M059J (cell line): ENCODE measurements at regions not wholly inside any gene's neighbourhood (a gene's known extent, or its start where the extent isn't known, plus 50 kb on each side); places are given as distances from the start of the nearest gene placed in this dataset.
A peak's percentile ranks its signal among the peaks of the same experiment; 100 is the strongest.

ENCODE experiments used
- DNase-seq: peaks from one replicate; pipeline ENCODE4 v3.0.0-alpha.2; 2012; ENCODE audit warnings: low read depth

DNA sequence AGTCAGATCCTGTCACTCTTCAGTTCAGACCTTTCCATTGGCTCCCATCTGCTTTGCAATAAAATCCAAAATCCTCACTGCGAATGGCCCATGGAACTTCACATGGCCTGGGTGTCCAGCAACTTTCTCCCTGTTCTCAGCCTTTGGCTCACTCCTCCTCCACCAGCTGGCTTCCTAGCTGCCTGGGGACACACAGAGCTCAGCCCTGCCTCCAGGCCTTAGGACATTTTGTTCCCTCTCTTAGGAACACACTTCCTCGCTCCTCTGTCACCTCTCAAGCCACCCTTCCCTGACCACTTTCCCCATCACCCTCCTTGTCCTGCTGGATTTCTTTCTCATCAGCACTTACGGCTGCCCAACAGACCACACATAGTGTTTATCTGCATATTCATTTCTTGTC is 419.6 kb downstream of the MED13L start:
- no peak for DNase-seq

DNA sequence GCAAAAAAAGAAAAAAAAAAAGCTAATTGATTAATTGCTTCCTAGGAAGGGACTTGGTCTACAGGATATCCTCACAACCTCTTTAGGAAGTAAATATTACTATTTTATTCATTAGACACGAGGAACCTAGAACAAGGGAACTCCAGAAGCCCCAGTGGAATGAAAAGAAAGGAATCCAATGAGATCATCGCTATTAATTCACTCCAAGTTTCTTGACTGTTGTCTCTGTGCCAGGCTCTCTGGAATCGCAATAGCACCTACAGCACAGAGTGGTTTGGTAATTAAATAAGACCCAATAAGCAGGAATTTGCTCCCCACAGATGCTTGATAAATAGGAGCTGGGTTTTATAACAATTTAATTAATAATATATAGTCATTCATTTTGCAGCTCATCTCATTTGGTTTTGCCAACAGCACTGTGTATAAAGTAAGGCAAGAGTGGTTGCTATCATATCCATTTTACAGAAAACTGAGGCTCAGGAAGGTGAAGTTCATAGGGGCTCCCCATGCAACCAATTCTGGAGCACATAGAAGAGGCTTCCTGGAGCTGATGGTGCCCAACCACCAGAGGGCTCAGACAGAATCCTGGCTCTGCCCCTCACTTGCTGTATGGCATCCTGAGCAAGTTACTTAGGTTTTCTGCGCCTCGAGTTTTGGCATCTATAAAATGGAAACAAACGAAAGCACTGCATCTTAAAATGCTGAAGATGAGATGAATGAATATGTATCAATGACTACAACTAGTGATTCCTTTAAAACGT is 420.2 kb downstream of the MED13L start:
- no peak for DNase-seq

DNA sequence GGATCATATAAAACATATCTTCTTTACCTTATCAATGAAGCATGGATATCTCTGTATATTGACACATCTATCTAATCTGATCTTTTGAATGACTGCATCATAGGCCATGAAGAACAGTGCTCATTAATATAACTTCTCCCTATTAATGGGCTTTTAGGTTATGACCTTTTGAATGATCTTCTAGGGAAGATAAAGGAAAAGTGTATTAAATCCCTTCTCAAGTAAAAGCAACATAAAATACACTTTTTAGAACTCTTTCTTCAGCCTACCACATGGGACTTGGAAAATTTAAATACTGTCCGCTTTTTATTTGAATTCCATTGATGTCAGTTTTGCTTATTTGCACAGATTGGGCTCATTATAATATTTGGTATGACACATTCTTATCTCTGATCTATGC is 425.4 kb downstream of the MED13L start:
- DNase-seq: no peak

DNA sequence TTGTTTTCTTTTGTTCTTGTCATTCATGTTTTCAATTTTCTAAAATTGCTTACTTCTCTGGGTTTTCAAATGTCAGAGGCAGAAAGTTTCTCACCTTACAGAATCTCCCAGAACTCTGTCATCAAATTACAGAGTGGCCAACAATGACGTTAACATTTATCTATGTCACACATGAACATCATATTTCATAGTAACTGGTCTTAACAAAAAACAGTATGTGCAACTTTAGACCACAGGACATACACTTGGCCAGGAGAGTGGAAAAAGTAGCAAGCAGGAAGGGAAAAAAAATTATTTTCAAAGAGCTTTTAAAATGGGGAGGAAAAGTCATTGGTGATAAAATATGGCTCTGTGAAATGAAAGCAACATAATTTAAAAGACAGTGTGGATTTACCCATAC is 426.5 kb downstream of the MED13L start:
- DNase-seq: no peak

DNA sequence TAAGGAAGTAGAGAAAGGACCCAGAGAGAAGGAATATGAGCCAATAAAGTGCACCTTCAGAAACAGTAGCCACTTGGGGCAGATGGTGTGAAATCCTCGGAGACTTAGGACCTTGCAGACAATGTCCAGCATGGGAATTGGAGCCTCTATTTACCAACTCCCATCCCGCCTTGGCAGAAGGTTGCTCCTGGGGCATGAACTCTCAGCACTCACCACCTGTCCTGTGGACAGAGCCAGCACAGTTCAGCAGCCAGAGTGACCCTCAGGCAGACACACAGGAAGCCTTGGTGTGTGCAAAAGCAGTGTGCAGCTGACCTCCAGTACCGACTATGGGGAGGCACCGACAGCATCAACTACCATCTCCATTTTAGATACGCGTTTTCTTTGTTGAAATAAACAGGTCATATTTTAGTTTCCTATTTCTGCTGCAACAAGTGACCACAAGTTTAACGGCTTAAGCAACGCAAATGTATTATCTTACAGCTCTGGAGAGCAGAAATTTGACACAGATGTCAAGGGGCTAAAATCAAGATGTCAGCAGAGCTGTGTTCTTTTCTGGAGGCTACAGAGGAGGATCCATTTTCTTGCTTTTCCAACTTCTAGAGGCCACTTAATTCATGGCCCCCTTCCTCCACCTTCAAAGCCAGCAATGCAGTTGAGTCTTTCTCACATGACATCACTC is 428.1 kb downstream of the MED13L start:
- no peak for DNase-seq

DNA sequence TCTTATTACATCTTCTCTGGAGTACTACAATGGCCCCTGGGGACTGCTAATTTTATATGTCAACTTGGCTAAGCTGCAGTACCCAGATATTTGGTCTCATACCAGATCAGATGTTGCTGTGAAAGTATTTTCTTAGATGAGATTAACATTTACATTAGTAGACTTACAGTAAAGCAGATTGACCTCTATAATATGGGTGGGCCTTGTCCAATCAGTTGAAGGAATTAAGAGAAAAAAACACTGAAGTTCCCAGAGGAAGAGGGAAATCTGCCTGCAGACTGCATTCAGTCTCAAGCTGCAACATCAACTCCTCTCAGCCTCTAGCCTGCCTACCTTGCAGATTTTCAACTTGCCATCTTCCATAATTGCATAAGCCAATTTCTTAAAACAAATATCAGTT is 430.1 kb downstream of the MED13L start:
- DNase-seq: no peak

DNA sequence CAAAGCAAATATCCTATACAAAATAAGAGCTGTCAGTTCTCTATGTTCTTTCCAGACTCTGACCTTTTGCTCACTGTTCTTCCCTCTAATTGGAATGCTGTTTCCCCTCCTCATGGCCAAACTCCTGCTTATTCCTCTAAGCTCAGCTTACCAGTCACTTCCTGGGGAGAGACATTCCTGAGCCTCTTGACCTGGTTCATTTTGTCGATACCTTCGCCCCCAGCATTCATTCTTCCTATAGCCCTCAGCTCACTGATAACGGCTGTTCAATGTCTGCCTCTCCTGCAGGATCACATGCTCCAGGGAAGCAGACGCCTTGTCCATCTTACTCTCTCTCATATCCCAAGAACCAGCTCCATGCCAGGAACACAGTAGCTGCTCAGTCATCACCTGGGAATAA is 431.0 kb downstream of the MED13L start:
- no peak for DNase-seq

DNA sequence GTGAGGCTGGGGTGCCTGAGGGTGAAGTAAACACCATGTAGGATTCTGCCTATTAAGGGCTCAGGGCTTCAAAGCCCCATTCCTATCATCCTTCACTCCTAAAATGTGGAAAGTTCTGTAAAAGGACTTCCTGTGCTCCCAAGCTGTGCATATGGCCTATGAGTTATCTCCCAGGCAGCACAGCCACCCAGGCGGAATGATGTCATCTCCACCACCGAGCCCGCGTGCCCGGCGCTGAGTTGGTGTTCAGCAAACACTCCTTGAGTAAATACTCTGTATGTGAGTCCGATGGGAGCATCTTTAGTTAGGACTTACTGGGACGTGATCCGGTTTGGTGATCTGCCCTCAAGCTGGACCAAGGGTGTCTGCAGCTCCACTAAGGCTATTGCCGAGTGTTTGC is 437.3 kb downstream of the MED13L start:
- DNase-seq: peak; percentile 36

DNA sequence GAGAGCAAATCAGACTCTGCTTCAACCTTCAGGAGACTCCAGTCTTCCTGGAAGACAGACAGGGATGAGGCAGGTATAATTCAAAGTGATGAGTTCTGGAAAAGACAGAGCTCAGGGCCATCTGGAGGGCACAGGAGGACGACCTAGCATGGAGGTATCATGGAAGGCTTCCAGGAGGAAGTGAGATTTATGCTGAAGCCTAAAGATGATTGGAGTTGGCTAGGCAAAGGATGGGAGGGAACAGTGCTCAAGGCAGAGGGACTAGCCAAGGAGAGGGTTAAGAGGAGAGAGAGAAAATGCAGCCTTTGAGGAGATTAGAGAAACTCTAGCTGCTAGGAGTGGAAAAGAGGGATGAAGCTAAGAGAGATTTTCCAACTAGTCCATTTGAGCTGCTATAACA is 438.5 kb downstream of the MED13L start:
- no peak for DNase-seq

DNA sequence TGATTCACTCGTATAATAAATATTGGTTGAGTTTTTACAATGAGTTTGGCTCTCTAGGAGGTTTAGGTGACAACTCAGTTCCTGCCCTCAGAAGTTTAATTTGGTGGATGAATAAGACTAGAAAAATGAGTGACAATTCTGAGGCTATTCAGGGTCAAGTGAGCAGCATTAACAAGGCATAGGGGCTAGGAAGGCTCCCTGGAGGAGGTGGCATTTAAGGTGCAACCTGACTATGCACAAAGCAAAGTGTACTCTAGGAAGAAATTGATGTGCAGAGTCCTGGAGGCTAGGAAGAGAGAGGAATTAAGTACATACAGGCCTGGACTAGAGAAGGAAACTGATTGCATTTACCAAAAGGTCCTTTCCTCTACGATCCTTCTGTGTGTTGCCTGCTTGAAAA is 440.3 kb downstream of the MED13L start:
- DNase-seq: no peak

DNA sequence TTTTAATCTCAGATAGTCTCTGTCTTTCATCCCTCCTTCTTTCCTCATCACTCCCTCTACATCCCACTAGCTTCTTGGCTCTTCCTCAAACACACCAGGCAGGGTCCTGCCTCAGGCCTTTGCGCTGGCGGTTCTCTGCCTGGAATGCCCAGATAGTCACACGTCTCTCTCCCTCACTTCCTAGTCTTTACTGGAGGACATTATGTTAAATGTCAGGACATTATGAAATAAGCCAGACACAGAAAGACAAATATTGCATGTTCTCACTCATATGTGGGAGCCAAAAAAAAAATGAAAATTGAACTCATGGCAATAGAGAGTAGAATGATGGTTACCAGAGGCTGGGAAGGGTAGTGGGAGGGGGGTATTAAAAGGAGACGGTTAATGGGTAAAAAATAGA is 442.0 kb downstream of the MED13L start:
- no peak for DNase-seq

DNA sequence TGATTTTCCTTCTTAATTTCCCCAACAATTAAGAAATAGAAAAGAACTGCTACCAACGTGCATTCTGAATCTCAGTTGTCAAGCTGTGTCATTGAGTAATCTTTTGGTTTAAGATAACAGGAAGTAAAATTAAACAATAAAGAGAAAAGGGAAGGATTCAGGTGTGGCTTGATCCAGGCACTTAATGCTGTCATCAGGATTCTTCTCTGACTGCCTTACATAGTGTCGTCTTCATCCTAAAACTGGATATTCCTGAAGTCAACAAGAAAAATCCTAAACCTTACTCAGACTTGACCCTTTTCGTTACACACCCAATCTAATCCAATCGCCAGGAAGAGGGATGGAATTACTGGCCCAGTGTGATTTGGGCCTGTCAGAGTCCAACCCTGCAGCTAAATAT is 443.8 kb downstream of the MED13L start:
- no peak for DNase-seq

DNA sequence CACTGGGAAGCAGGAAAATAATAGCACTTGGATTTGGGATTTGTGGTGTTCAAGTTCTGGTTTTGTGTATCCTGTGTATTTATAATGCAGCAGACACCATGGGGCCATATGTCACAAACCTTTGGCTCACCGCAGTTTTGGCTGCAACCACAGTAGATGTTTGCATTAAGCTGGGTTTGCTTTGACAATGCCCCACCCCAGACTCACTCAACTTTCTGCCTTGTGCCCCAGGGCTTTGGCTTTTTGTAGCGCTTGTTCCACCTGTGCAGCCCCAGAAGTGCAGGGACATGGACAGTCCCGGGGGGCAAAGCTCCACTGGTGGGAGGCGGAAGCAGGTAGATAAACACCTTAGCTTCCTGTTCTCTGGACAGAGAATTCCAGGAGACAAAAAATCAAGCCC is 446.9 kb downstream of the MED13L start:
- DNase-seq: no peak

DNA sequence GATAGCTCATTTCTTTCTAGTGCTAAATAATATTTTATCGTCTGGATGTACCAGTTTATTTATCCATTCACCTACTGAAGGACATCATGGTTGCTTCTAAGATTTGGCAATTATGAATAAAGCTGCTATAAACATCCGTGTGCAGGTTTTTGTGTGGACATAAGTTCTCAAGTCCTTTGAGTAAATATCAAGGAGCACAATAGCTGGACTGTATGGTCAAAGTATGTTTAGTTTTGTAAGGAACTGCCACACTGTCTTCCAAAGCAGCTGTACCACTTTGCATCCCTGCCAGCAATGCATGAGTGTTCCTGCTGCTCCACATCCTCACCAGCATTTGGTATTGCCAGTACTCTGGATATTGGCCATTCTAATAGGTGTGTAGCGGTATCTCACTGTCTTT is 447.4 kb downstream of the MED13L start:
- DNase-seq: no peak

DNA sequence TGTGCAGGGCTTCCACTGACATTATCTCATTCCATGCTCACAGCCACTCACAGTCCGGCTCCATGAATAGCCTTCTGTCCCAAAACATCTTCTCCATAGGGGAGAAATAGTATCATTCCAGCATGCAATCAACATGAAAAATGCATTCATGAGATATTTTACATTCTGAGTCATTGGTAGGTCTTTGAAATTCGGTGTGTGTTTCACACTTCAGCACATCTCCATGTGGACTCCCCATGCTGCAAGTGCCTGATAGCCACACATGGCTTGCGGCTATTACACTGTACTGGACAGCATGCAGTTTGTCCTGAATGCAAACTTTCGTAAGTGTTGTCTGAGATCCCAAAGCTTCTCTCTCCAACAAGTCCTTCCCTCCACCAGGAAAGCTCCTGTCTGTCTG is 449.3 kb downstream of the MED13L start:
- no peak for DNase-seq

DNA sequence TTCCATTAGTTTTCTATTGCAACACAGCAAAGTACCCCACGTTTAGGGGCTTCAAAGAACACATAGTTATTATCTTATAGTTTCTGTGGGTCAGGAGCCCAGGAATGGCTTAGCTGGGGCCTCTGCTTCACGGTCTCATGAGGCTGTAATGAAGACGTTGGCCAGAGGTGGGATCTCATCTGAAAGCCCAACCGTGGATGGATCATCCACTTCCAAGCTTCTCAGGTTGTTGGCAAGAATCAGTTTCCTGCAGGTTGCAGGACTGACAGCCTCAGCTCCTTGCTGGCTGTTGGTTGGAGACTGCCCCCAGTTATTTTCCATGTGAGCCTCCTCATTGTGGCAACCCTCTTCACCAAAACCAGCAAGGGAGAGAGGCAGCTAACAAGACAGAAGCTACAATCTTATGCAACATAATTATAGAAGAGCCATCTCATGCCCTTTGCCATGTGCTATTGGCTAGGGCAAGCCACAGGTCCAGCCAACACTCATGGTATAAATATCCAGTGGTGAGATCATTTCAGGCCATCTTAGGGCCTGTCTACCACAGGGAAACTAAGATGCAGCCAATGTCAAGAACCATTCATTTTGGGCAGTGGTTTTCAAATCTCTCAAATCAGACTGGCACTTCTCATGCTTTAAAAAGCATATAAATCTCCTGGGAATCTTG is 452.4 kb downstream of the MED13L start:
- no peak for DNase-seq

DNA sequence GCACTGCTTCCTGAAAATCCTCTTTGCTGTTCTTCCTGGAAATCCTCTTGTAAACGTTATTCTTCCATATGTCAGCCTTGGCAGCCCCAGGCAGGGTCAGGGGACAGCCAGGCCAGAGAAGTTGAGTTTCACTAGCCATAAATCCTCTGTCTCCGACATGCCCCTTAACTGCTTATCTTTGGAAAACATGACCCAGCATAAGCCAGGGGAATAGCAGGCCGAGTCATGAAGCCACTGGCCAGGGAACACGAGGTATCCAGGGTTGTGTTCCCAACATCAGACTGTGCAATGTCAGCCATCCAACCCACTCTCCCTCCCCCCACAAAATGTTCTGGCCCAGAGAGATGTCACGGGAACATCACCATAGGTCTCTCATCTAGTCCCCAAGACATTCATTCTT is 453.9 kb downstream of the MED13L start:
- DNase-seq: no peak

DNA sequence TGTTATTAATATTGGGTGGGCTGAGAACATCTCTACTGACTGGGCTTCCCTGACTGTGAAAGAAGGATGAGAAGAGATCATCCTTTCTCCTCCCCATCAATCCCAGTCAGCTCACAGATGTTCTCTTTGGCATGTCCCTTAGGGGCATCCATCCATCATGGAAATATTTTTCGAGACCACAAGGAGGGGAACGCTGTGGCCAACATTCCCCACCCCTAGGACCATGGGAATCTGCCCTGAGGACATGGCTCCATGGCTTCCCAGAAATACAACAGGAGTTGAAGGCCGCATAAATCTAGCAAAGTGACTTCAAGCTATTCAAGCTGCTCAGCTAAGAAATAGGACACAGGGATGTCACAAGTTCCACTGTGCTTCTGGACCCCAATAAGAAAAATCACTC is 456.8 kb downstream of the MED13L start:
- peak; percentile 24 for DNase-seq

DNA sequence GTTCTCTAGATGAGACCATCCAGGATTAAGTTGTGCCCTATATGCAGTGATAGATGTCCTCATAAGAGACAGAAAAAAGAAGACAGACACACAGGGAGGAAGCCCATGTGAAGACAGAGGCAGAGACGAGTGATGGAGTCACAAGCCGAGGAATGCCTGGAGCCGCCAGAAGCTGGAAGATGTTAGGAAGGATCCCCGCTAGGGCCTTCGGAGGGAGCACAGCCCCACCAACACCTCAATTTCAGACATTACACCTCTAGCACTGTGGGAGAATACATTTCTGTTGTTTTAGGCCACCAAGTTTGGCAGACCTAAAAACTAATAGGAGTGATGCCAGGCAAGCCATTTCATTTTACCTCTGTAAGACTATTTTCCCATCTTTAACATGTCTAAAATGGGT is 458.5 kb downstream of the MED13L start:
- DNase-seq: no peak

DNA sequence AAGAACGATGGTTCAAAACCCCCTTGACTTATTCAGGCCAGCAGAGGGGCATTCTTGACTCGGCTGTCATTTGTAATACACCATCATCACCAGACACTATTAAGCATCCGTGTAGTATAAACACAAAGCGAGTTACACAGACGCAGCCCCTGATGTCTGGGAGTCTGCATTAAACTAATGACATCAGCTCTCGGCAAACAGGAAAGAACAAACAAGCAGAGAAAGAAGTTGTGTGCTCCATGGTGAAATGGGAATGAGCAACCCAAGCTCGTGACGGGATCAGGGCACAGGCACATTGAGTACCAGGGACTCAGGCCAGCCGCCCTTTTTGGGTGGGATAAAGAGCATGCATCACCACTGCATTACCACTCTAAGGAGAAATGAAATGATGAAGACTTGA is 460.1 kb downstream of the MED13L start:
- no peak for DNase-seq

DNA sequence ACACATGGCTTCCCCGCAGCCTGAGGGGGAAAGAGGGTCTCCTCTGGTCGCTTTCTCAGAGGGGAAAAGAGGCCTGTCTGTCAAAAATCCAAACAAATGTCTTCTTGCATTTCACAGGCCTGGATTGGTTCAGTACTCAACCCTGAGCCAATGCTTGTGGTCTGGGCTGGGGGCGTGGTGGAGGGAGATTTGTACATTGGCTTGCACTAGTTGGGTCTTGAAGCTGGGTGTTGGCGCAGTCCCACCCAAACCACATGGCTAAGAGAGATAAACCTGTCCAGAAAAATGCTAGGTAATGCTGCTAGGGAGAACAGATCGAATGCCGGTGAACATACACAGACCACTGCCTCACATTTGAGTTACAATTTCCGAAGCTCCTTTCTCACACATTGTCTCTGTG is 461.6 kb downstream of the MED13L start:
- no peak for DNase-seq

DNA sequence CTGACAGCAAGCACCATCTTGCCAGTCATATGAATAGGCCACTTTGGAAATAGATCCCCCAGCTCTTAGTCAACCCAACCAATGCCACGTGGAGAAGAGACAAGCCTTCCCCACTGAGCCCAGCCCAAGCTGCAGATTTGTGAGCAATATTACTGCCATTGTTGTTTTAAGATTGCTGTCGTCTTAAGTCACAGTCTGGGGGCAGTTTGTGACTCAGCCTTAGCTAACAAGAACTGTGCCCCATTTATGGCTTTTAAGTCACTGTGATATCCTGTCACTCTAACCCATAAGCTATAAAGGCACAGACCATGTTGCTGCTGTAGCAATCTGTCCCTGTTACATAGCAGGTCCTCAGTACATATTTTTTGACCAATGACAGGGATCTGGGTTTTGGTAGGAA is 464.2 kb downstream of the MED13L start:
- no peak for DNase-seq

DNA sequence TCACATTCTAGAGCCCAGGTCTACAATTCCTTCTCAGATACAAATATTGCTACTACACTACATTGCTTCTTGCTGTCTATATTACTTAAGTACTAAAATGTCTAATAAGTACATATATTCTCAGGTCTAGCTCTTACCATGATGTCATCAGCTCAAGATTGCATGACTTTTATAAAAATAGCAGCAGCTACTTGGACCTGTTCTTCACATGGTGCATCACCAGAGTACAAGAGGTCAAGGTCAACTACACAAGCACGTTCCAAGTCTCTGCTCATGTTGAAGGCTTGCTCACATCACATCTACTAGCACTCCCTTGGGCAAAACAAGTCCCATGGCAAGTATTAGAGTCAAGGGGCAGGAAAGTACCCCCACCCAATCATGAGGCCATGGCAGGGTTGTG is 465.6 kb downstream of the MED13L start:
- no peak for DNase-seq
